ENCODE measurements at regions not wholly inside any gene's neighbourhood (a gene's known extent, or its start where the extent isn't known, plus 50 kb on each side); places are given as distances from the start of the nearest gene placed in this dataset.

- TF ChIP-seq ZNF701 (tag by site-specific recombination; IDR thresholded peaks at IDR 0.05) (no peak), KLF1 (tag by site-specific recombination; IDR thresholded peaks at IDR 0.05) (no peak), INSM2 (tag by site-specific recombination; IDR thresholded peaks at IDR 0.05) (no peak), GLI4 (tag by site-specific recombination; IDR thresholded peaks at IDR 0.05) (no peak), ZNF221 (tag by site-specific recombination; IDR thresholded peaks at IDR 0.05; ENCODE audit: borderline replicate concordance) (no peak), ZNF37A (tag by site-specific recombination; IDR thresholded peaks at IDR 0.05) (no peak), ZNF19 (tag by site-specific recombination; IDR thresholded peaks at IDR 0.05; ENCODE audit: low read depth) (no peak), HOXA7 (CRISPR knock-in tag; IDR thresholded peaks at IDR 0.05; ENCODE audit: borderline replicate concordance) (no peak), ZFP3 (tag by site-specific recombination; IDR thresholded peaks at IDR 0.05; ENCODE audit: low read depth) (no peak), ZNF280D (tag by site-specific recombination; IDR thresholded peaks at IDR 0.05) (no peak), HOXC10 (CRISPR knock-in tag; IDR thresholded peaks at IDR 0.05) (no peak), ZNF777 (tag by site-specific recombination; IDR thresholded peaks at IDR 0.05; ENCODE audit: borderline replicate concordance) (no peak)
- TF ChIP-seq, protein P1, sequence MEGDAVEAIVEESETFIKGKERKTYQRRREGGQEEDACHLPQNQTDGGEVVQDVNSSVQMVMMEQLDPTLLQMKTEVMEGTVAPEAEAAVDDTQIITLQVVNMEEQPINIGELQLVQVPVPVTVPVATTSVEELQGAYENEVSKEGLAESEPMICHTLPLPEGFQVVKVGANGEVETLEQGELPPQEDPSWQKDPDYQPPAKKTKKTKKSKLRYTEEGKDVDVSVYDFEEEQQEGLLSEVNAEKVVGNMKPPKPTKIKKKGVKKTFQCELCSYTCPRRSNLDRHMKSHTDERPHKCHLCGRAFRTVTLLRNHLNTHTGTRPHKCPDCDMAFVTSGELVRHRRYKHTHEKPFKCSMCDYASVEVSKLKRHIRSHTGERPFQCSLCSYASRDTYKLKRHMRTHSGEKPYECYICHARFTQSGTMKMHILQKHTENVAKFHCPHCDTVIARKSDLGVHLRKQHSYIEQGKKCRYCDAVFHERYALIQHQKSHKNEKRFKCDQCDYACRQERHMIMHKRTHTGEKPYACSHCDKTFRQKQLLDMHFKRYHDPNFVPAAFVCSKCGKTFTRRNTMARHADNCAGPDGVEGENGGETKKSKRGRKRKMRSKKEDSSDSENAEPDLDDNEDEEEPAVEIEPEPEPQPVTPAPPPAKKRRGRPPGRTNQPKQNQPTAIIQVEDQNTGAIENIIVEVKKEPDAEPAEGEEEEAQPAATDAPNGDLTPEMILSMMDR (tag by site-specific recombination; IDR thresholded peaks at IDR 0.05) = no peak
These were observed 329.8 kb upstream of the FOXG1 start for GRCh38 chr14:28436821-28437220.

Data from HEK293 (cell line).